Testis (tissue), 2 donors: ENCODE measurements at regions not wholly inside any gene's neighbourhood (a gene's known extent, or its start where the extent isn't known, plus 50 kb on each side); places are given as distances from the start of the nearest gene placed in this dataset.

Experiments used
- POLR2A ChIP-seq: fragments of 450-650 bp; IDR thresholded peaks from one replicate; pipeline ENCODE4 v1.6.1; 2017; ENCODE audit warnings: antibody characterized with exemption, mild to moderate bottlenecking, moderate library complexity
- TF ChIP-seq, protein P1 (sequence below), 3 experiments: fragments of 450-650 bp in 2 of 3; fragments of 200-600 bp in 1 of 3; sonication (generic) in 1 of 3; IDR thresholded peaks; one replicate each; pipeline ENCODE4 v1.5.1; 2016 to 2019; ENCODE audit warnings: antibody characterized with exemption in 3 of 3, mild to moderate bottlenecking in 2 of 3, moderate library complexity in 1 of 3

DNA sequence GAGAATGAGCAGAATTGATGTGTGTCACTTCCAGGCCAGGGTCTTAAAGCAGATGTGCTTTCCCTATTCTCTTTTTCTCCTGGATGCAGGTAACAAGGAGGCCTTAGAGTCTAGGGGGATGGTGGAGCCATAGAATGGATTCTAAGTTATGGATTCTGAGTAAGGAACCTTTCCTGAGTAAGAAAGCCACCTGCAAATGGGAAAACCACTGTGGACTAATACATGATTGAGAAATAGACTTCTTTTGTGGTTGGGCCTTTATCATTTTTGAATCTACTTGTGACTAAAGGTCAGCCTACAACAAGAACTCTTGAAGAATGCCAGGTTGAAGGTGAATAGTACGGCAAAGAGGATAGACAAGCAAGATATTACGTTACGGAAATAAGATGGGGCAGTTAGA is 116.1 kb downstream of the CDC7 start:
- TF ChIP-seq, protein P1, sequence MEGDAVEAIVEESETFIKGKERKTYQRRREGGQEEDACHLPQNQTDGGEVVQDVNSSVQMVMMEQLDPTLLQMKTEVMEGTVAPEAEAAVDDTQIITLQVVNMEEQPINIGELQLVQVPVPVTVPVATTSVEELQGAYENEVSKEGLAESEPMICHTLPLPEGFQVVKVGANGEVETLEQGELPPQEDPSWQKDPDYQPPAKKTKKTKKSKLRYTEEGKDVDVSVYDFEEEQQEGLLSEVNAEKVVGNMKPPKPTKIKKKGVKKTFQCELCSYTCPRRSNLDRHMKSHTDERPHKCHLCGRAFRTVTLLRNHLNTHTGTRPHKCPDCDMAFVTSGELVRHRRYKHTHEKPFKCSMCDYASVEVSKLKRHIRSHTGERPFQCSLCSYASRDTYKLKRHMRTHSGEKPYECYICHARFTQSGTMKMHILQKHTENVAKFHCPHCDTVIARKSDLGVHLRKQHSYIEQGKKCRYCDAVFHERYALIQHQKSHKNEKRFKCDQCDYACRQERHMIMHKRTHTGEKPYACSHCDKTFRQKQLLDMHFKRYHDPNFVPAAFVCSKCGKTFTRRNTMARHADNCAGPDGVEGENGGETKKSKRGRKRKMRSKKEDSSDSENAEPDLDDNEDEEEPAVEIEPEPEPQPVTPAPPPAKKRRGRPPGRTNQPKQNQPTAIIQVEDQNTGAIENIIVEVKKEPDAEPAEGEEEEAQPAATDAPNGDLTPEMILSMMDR (IDR thresholded peaks at IDR 0.05) = no peak
- TF ChIP-seq POLR2A = no peak
